ENCODE measurements at regions not wholly inside any gene's neighbourhood (a gene's known extent, or its start where the extent isn't known, plus 50 kb on each side); places are given as distances from the start of the nearest gene placed in this dataset.

DNA sequence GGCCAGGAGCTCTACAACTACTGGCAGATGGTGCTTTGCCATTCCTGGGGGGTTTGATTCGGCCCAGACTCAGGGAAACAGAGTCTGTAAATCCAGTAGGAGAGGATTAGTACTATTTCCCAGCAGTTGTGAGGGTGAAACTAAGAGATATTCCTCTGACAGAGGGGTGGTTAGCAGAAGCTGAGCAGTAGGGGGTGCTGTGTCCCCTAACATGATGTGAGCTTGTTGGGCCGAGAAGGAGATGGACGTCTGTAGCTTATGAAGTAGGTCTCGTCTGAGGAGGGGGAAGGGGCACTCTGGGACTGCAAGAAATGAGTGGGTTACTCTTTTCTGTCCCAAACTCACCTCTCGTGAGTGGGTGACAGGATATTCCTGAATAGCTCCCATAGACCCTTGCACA, 179.2 kb upstream of the MBL2 start:
- TF ChIP-seq, protein P1, sequence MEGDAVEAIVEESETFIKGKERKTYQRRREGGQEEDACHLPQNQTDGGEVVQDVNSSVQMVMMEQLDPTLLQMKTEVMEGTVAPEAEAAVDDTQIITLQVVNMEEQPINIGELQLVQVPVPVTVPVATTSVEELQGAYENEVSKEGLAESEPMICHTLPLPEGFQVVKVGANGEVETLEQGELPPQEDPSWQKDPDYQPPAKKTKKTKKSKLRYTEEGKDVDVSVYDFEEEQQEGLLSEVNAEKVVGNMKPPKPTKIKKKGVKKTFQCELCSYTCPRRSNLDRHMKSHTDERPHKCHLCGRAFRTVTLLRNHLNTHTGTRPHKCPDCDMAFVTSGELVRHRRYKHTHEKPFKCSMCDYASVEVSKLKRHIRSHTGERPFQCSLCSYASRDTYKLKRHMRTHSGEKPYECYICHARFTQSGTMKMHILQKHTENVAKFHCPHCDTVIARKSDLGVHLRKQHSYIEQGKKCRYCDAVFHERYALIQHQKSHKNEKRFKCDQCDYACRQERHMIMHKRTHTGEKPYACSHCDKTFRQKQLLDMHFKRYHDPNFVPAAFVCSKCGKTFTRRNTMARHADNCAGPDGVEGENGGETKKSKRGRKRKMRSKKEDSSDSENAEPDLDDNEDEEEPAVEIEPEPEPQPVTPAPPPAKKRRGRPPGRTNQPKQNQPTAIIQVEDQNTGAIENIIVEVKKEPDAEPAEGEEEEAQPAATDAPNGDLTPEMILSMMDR (IDR thresholded peaks at IDR 0.05 in 8 of 11, conservative IDR thresholded peaks at IDR 0.05 in 3 of 11), result peak in 6 of 11 experiments; percentile 20 to 47 (median 24)
- TF ChIP-seq POLR2A (IDR thresholded peaks at IDR 0.05), result no peak
- TF ChIP-seq POLR2AphosphoS5 (IDR thresholded peaks at IDR 0.05), result no peak
